Breast epithelium (tissue), 3 donors: ENCODE measurements at regions not wholly inside any gene's neighbourhood (a gene's known extent, or its start where the extent isn't known, plus 50 kb on each side); places are given as distances from the start of the nearest gene placed in this dataset.

Experiments used
- POLR2AphosphoS5 ChIP-seq, 3 donors: sonication (generic); formaldehyde crosslinking; IDR thresholded peaks; one replicate each; pipeline ENCODE4 v1.6.1; 2017; ENCODE audit warnings: antibody characterized with exemption in 3 of 3
- TF ChIP-seq, protein P1 (sequence below), 3 donors: fragments of 450-650 bp; IDR thresholded peaks; one replicate each; pipeline ENCODE4 v1.5.1; 2016 to 2017; ENCODE audit warnings: antibody characterized with exemption in 3 of 3, mild to moderate bottlenecking in 3 of 3, moderate library complexity in 3 of 3

DNA sequence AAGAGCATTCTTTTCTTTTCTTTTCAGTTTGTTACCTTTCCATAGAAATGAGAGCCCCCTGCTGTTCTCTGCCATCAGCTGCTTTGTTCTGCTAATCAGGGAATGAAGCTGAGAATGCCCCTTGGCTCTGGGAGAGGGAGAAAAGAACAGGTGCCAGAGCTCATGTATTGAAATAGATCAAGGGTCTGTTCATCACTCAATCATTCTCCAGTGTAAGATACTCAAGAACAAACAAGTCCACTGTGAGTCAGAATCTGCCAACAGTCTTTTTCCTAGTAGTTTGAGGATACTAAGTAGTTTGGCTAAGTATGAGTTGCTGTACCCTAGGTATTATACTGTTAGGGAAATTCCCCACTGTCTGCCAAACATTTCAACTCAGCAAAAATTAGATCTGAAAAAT lies 144.3 kb downstream of the RTL3 start:
- TF ChIP-seq, protein P1, sequence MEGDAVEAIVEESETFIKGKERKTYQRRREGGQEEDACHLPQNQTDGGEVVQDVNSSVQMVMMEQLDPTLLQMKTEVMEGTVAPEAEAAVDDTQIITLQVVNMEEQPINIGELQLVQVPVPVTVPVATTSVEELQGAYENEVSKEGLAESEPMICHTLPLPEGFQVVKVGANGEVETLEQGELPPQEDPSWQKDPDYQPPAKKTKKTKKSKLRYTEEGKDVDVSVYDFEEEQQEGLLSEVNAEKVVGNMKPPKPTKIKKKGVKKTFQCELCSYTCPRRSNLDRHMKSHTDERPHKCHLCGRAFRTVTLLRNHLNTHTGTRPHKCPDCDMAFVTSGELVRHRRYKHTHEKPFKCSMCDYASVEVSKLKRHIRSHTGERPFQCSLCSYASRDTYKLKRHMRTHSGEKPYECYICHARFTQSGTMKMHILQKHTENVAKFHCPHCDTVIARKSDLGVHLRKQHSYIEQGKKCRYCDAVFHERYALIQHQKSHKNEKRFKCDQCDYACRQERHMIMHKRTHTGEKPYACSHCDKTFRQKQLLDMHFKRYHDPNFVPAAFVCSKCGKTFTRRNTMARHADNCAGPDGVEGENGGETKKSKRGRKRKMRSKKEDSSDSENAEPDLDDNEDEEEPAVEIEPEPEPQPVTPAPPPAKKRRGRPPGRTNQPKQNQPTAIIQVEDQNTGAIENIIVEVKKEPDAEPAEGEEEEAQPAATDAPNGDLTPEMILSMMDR (IDR thresholded peaks at IDR 0.05): no peak
- TF ChIP-seq POLR2AphosphoS5 (IDR thresholded peaks at IDR 0.05): no peak
